Smooth muscle cell (in vitro differentiated cells): ENCODE measurements at regions not wholly inside any gene's neighbourhood (a gene's known extent, or its start where the extent isn't known, plus 50 kb on each side); places are given as distances from the start of the nearest gene placed in this dataset.

Experiments
- DNase-seq: peaks from one replicate; lab custom pipeline; 2025; ENCODE audit not compliant: unreplicated experiment; lab: John Stamatoyannopoulos, UW
- H2AFZ ChIP-seq: fragments of 200-600 bp; sonication (generic); 2 replicates; pipeline ENCODE4 v1.6.0; 2016; ENCODE audit warnings: antibody characterized with exemption, low read depth, mild to moderate bottlenecking
- H3F3A ChIP-seq: fragments of 200-600 bp; sonication (generic); 2 replicates; pipeline ENCODE4 v1.6.0; 2017; ENCODE audit warnings: antibody characterized with exemption, low read depth
- H3K27ac ChIP-seq: fragments of 200-600 bp; sonication (generic); 2 replicates; pipeline ENCODE4 v1.5.1; 2016; ENCODE audit warnings: low read depth, mild to moderate bottlenecking
- H3K27me3 ChIP-seq: fragments of 200-600 bp; sonication (generic); 2 replicates; pipeline ENCODE4 v1.6.1; 2016; ENCODE audit warnings: low read depth, mild to moderate bottlenecking
- H3K36me3 ChIP-seq: fragments of 200-600 bp; sonication (generic); 2 replicates; pipeline ENCODE4 v1.5.1; 2016; ENCODE audit warnings: low read depth
- H3K4me1 ChIP-seq: fragments of 200-600 bp; sonication (generic); 2 replicates; pipeline ENCODE4 v1.5.1; 2016; ENCODE audit warnings: low read depth
- H3K4me2 ChIP-seq: fragments of 200-600 bp; sonication (generic); 2 replicates; pipeline ENCODE4 v1.6.0; 2016; ENCODE audit warnings: mild to moderate bottlenecking
- H3K4me3 ChIP-seq: fragments of 200-600 bp; sonication (generic); 2 replicates; pipeline ENCODE4 v1.5.1; 2016; ENCODE audit warnings: mild to moderate bottlenecking
- H3K79me2 ChIP-seq: fragments of 200-600 bp; sonication (generic); 2 replicates; pipeline ENCODE4 v1.6.0; 2016; ENCODE audit warnings: low read depth, mild to moderate bottlenecking
- H3K9ac ChIP-seq: fragments of 200-600 bp; sonication (generic); 2 replicates; pipeline ENCODE4 v1.6.0; 2016; ENCODE audit warnings: low read depth
- H3K9me3 ChIP-seq: fragments of 200-600 bp; sonication (generic); replicated peaks from 2 replicates; pipeline ENCODE4 v1.5.1; 2016; ENCODE audit warnings: low read depth
- H4K20me1 ChIP-seq: fragments of 200-600 bp; sonication (generic); 2 replicates; pipeline ENCODE4 v1.6.0; 2016; ENCODE audit warnings: low read depth
- WGBS: methylation state at CpG from one replicate; pipeline ENCODE4 v1.1.7; 2016; ENCODE audit warnings: low lambda C conversion rate; 5-methylcytosine and 5-hydroxymethylcytosine counted together
- TF ChIP-seq, protein P1 (sequence below): fragments of 200-600 bp; sonication (generic); IDR thresholded peaks from 2 replicates; pipeline ENCODE4 v1.5.1; 2017; ENCODE audit warnings: borderline replicate concordance, mild to moderate bottlenecking, antibody characterized with exemption; ENCODE audit not compliant: insufficient read depth, poor library complexity, severe bottlenecking

DNA sequence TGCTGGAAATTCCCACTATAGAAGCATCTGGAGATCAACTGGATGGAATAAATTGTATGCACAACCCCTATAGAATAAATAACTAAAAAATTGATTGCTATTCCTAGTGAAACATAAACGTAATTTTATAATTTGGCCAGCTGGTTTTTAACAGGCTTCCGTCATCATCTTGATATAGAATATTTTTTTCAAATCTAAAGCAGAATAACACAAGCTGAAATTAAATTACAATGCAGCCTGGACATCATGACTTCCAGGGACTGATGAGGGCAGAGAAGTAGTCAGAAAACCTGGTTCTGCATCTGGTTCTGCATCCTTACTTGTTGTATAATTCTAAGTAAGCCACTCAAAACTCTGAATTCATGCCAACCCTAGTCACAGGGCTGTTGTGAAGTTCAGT lies 146.1 kb downstream of the MEX3B start:
- Histone ChIP-seq H3K79me2 (no peaks in the 10 kb centered on the region), H3K9ac (no peak overlapping the region), H3K27me3 (no peaks in the 10 kb centered on the region), H3K4me3 (no peak overlapping the region), H3K4me1 (no peaks in the 10 kb centered on the region), H3K27ac (no peak overlapping the region), H2AFZ (no peak overlapping the region), H4K20me1 (no peaks in the 10 kb centered on the region), H3F3A (no peaks in the 10 kb centered on the region), H3K9me3 (no peaks in the 10 kb centered on the region), H3K36me3 (no peaks in the 10 kb centered on the region), H3K4me2 (no peak overlapping the region)
- 97% methylated on average over 2 of the region's 2 CpGs for WGBS
- TF ChIP-seq, protein P1, sequence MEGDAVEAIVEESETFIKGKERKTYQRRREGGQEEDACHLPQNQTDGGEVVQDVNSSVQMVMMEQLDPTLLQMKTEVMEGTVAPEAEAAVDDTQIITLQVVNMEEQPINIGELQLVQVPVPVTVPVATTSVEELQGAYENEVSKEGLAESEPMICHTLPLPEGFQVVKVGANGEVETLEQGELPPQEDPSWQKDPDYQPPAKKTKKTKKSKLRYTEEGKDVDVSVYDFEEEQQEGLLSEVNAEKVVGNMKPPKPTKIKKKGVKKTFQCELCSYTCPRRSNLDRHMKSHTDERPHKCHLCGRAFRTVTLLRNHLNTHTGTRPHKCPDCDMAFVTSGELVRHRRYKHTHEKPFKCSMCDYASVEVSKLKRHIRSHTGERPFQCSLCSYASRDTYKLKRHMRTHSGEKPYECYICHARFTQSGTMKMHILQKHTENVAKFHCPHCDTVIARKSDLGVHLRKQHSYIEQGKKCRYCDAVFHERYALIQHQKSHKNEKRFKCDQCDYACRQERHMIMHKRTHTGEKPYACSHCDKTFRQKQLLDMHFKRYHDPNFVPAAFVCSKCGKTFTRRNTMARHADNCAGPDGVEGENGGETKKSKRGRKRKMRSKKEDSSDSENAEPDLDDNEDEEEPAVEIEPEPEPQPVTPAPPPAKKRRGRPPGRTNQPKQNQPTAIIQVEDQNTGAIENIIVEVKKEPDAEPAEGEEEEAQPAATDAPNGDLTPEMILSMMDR = no peak
- DNase-seq = no peak

DNA sequence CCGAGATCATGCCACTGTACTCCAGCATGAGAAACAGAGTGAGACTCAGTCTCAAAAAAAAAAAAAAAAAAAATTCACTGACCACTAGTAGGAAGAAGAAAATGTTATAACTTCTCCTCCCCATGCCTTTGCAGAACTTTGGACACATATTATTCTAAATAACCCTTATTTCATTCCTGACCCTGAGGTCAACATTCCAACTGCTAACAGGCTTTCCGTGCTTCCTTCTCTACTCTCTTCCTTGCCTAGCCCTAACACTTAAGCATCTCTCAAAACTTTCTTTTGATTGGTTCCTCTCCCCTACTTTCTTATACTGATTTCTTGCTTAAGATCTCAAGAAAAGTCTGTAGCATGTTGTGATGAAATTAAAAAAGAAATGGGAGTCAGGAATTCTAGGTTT lies 146.8 kb downstream of the MEX3B start:
- H3F3A ChIP-seq = no peaks in the 10 kb centered on the region
- H3K9me3 ChIP-seq = no peaks in the 10 kb centered on the region
- no peak overlapping the region for H3K9ac ChIP-seq
- DNase-seq = no peak
- no peaks in the 10 kb centered on the region for H3K79me2 ChIP-seq
- no peaks in the 10 kb centered on the region for H3K36me3 ChIP-seq
- WGBS = 98% methylated on average over 2 of the region's 2 CpGs
- no peaks in the 10 kb centered on the region for H4K20me1 ChIP-seq
- TF ChIP-seq, protein P1 = no peak
- no peaks in the 10 kb centered on the region for H3K27me3 ChIP-seq
- no peak overlapping the region for H3K27ac ChIP-seq
- H3K4me1 ChIP-seq = no peaks in the 10 kb centered on the region
- no peak overlapping the region for H3K4me3 ChIP-seq
- H2AFZ ChIP-seq = no peak overlapping the region
- no peak overlapping the region for H3K4me2 ChIP-seq

DNA sequence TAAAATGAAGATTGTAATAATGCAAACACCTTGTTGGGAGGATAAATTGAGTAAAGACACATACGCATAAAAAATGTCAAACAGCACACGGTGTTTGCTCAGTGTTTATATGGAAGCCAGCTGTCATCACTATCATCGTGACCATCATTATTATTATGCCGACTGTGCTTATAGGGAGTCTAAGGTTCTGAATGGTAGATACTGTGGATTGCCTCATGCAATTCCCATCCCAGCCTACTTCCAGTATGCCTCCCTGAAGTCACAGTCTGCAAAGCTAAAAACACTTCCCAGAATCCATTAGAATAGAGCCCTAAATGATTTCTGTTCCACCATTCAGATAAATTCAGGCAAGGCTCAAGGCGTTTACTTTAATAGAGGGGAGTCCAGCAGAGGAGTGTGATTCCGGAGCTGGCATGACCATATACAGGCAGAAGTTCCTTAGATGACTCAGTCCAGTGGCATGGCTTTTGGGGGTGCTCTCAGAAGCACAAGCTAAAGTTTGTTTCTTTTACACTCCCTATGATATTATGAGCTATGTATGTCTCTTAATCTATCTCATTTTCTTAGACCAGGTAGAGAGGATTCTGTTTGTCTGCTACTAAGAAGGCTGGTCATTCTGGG lies 148.7 kb downstream of the MEX3B start:
- Histone ChIP-seq H4K20me1 (no peaks in the 10 kb centered on the region), H3F3A (no peaks in the 10 kb centered on the region), H3K79me2 (no peaks in the 10 kb centered on the region), H2AFZ (peak overlapping the region; percentile 2), H3K4me3 (no peak overlapping the region), H3K9ac (no peak overlapping the region), H3K36me3 (no peaks in the 10 kb centered on the region), H3K27ac (peak overlapping the region; percentile 29), H3K4me2 (peak overlapping the region; percentile 53), H3K27me3 (no peaks in the 10 kb centered on the region), H3K4me1 (no peaks in the 10 kb centered on the region), H3K9me3 (no peaks in the 10 kb centered on the region)
- TF ChIP-seq, protein P1 = no peak
- 47% methylated on average over 6 of the region's 6 CpGs for WGBS
- no peak for DNase-seq

DNA sequence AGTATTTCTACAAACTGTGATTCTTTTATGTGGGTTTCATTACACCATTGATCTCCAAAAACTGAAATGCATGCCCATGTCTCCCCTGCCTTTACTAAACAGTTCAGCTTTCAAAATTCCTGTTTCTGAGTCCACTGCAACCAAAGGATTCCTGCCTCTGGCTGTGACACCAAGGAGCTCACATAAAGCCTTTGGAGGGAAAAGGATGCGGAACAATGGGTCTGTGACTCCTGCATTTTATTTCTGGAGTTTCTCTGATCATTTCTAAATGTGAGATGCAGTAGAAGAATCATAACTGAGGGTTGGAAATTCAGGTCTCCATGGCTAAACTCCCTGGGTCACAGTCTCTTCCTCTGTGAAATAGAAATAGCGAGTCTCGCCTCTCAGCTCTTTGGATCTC lies 149.5 kb downstream of the MEX3B start:
- Histone ChIP-seq H4K20me1 (no peaks in the 10 kb centered on the region), H3K36me3 (no peaks in the 10 kb centered on the region), H3K4me1 (no peaks in the 10 kb centered on the region), H3K27ac (no peak overlapping the region), H2AFZ (no peak overlapping the region), H3K4me2 (no peak overlapping the region), H3K79me2 (no peaks in the 10 kb centered on the region), H3F3A (no peaks in the 10 kb centered on the region), H3K9me3 (no peaks in the 10 kb centered on the region), H3K27me3 (no peaks in the 10 kb centered on the region), H3K9ac (no peak overlapping the region), H3K4me3 (no peak overlapping the region)
- DNase-seq = no peak
- 95% methylated on average over 3 of the region's 3 CpGs for WGBS
- TF ChIP-seq, protein P1 = no peak
